Activated naive CD4-positive, alpha-beta T cell treated with anti-CD3 and anti-CD28 coated beads for 36 hours (primary cell): ENCODE measurements at regions not wholly inside any gene's neighbourhood (a gene's known extent, or its start where the extent isn't known, plus 50 kb on each side); places are given as distances from the start of the nearest gene placed in this dataset. TPM values are rescaled to one million over a fixed set of nuclear protein-coding genes. Genes with fewer than 3 reads are reported as not detected.
"Not testable (repeated sequence)": the region's sequence is repeated elsewhere in the genome, so short reads cannot be mapped to it uniquely, and the experiment has no call there.

Experiments
- CTCF ChIA-PET: fragments of 350-600 bp; sonication (Branson Sonifier 250); formaldehyde crosslinking; loops from one replicate; lab custom pipeline; 2021; ENCODE audit warnings: antibody characterized with exemption; lab: Charles Lee
- DNase-seq: peaks from one replicate; pipeline ENCODE4 v3.0.0-alpha.2; 2020
- H3K27ac Mint-ChIP-seq: one replicate; pipeline ENCODE4 v1.8.0; 2021; ENCODE audit warnings: mild to moderate bottlenecking, mixed read lengths
- H3K27me3 Mint-ChIP-seq: one replicate; pipeline ENCODE4 v1.8.0; 2021; ENCODE audit warnings: low read depth, mixed read lengths
- H3K36me3 Mint-ChIP-seq: one replicate; pipeline ENCODE4 v1.8.0; 2021; ENCODE audit warnings: low read depth, mixed read lengths
- H3K4me1 Mint-ChIP-seq: one replicate; pipeline ENCODE4 v1.8.0; 2021; ENCODE audit warnings: low read depth, mixed read lengths
- H3K4me3 Mint-ChIP-seq: one replicate; pipeline ENCODE4 v1.8.0; 2021; ENCODE audit warnings: mild to moderate bottlenecking, moderate library complexity, mixed read lengths
- H3K9me3 Mint-ChIP-seq: one replicate; pipeline ENCODE4 v1.8.0; 2021; ENCODE audit warnings: mixed read lengths
- intact Hi-C: fragments of 100-400 bp; cut with micrococcal nuclease; formaldehyde crosslinking; loops from one replicate; pipeline ENCODE4 v1.15.1; 2023
- microRNA-seq: library from miRNA; unstranded; fragments of <30 nt; microRNA quantifications from one replicate; pipeline ENCODE4 v1.2.0, GENCODE V29; 2022; ENCODE audit warnings: borderline microRNAs expressed, borderline replicate concordance

GRCh38 chr2:225748609-225749008, 349.1 kb downstream of the NYAP2 start:
- CTCF ChIA-PET = no interaction called here

DNA sequence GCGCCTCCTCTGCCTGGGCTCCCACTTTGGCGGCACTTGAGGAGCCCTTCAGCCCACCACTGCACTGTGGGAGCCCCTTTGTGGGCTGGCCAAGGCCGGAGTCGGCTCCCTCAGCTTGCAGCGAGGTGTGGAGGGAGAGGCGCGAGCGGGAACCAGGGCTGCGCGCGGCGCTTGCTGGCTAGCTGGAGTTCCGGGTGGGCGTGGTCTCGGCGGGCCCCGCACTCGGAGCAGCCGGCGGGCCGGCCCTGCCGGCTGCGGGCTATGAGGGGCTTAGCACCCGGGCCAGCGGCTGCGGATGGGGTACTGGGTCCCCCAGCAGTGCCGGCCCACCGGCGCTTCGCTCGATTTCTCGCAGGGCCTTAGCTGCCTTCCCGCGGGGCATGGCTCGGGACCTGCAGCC, 344.5 kb downstream of the NYAP2 start:
- CTCF ChIA-PET, H3K9me3 Mint-ChIP-seq, intact Hi-C loops, H3K4me1 Mint-ChIP-seq, H3K27me3 Mint-ChIP-seq, H3K36me3 Mint-ChIP-seq, H3K4me3 Mint-ChIP-seq, H3K27ac Mint-ChIP-seq, DNase-seq: not testable (repeated sequence)

More at GRCh38 chr2:225748609-225749008, 349.1 kb downstream of the NYAP2 start:
- intact Hi-C loops = no loop called here
- H3K36me3 Mint-ChIP-seq = no peaks in the 10 kb centered on the region
- peaks cover 3% of the 10 kb centered on the region for H3K27me3 Mint-ChIP-seq
- H3K27ac Mint-ChIP-seq = no peak overlapping the region
- H3K4me1 Mint-ChIP-seq = no peaks in the 10 kb centered on the region
- H3K9me3 Mint-ChIP-seq = peaks cover 2% of the 10 kb centered on the region
- no peak overlapping the region for H3K4me3 Mint-ChIP-seq
- no peak for DNase-seq

GRCh38 chr2:225742487-225742886, 343.0 kb downstream of the NYAP2 start:
- H3K27me3 Mint-ChIP-seq = peaks cover 3% of the 10 kb centered on the region
- no peak overlapping the region for H3K27ac Mint-ChIP-seq
- no peak for DNase-seq
- intact Hi-C loops = no loop called here
- no peak overlapping the region for H3K4me3 Mint-ChIP-seq
- CTCF ChIA-PET = interaction anchor here (0.6 kb wide), 1 partner anchor 444 kb away, joined by 3 read pairs; no protein-coding TSS in a partner anchor
- no peaks in the 10 kb centered on the region for H3K36me3 Mint-ChIP-seq
- H3K9me3 Mint-ChIP-seq = peaks cover 2% of the 10 kb centered on the region
- no peaks in the 10 kb centered on the region for H3K4me1 Mint-ChIP-seq

DNA sequence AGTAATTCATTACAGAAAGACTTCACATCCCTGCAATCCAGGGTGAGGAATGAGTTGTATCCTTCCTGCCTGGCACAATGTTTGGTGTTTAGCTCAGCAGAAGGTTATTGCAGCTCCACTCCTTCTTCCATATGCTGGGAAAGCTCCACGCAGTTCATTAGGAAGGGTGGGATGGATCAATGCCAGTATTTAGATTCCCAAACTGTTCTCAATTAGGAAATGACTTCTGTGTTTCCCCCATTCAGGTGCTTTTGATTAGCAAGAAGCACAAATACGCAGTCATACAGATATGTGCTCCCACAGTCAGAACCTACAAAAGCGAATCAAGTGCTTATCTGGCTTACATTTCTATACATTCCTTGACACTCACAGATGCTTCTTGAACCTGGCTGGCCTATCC, 340.6 kb downstream of the NYAP2 start:
- intact Hi-C loops = no loop called here
- Mint-ChIP-seq H3K4me1 (no peaks in the 10 kb centered on the region), H3K4me3 (no peak overlapping the region), H3K36me3 (no peaks in the 10 kb centered on the region), H3K9me3 (no peaks in the 10 kb centered on the region), H3K27ac (no peak overlapping the region), H3K27me3 (peaks cover 3% of the 10 kb centered on the region)
- DNase-seq = no peak
- CTCF ChIA-PET = no interaction called here

- Mint-ChIP-seq H3K4me3 (no peak overlapping the region), H3K4me1 (no peaks in the 10 kb centered on the region), H3K27me3 (peaks cover 7% of the 10 kb centered on the region), H3K9me3 (no peaks in the 10 kb centered on the region), H3K36me3 (no peaks in the 10 kb centered on the region), H3K27ac (no peak overlapping the region)
- DNase-seq = no peak
- CTCF ChIA-PET = no interaction called here
- intact Hi-C loops = no loop called here
Measured at GRCh38 chr2:225739328-225739727, 339.8 kb downstream of the NYAP2 start.

DNA sequence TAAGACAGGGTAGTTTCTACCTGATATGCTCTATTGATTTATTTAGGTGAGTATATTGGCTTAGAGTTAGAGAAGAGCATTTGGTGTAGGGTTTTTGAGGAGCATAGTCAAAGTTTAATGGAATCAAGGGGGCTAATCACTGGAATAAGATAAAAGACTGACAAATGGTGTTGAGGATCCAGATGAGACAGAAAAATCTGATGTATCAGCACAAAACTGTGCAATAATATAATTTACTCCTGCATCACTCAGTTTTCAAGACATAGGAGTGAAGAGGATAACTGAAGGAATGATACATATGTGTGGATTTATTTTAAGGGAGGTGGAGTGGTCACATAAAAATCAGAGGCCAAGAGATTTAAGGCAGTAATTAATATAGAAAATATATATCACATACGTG, 339.2 kb downstream of the NYAP2 start:
- no peak for DNase-seq
- Mint-ChIP-seq H3K27me3 (peaks cover 8% of the 10 kb centered on the region), H3K36me3 (no peaks in the 10 kb centered on the region), H3K27ac (no peak overlapping the region), H3K4me3 (no peak overlapping the region), H3K4me1 (no peaks in the 10 kb centered on the region), H3K9me3 (no peaks in the 10 kb centered on the region)
- CTCF ChIA-PET = no interaction called here
- intact Hi-C loops = no loop called here

GRCh38 chr2:225737556-225737955, 338.0 kb downstream of the NYAP2 start:
- intact Hi-C loops = no loop called here
- Mint-ChIP-seq H3K36me3 (no peaks in the 10 kb centered on the region), H3K4me1 (no peaks in the 10 kb centered on the region), H3K9me3 (no peaks in the 10 kb centered on the region), H3K27me3 (peaks cover 8% of the 10 kb centered on the region), H3K27ac (no peak overlapping the region), H3K4me3 (no peak overlapping the region)
- CTCF ChIA-PET = no interaction called here
- DNase-seq = no peak

DNA sequence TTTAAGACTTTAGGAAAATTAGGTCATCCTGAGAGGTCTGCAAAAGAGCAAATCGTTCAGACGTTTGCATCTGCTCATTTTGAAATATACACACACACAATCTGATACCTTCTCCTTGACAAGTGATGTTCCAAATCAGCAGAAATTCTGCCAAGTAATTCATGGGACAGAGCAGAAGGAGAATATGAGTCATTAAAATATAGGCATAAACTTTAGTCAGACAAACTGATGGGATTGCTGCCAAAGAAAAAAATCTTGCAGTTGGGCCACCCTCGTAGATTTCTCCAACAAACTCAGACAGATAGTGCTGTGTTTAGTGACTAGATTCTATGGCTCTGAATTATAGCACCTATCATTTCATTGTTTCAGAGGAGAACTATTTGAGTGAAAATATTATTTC, 336.3 kb downstream of the NYAP2 start:
- H3K27ac Mint-ChIP-seq = no peak overlapping the region
- no peaks in the 10 kb centered on the region for H3K4me1 Mint-ChIP-seq
- CTCF ChIA-PET = no interaction called here
- H3K36me3 Mint-ChIP-seq = no peaks in the 10 kb centered on the region
- no peak overlapping the region for H3K4me3 Mint-ChIP-seq
- no peak for DNase-seq
- peaks cover 15% of the 10 kb centered on the region for H3K27me3 Mint-ChIP-seq
- intact Hi-C loops = no loop called here
- no peaks in the 10 kb centered on the region for H3K9me3 Mint-ChIP-seq

DNA sequence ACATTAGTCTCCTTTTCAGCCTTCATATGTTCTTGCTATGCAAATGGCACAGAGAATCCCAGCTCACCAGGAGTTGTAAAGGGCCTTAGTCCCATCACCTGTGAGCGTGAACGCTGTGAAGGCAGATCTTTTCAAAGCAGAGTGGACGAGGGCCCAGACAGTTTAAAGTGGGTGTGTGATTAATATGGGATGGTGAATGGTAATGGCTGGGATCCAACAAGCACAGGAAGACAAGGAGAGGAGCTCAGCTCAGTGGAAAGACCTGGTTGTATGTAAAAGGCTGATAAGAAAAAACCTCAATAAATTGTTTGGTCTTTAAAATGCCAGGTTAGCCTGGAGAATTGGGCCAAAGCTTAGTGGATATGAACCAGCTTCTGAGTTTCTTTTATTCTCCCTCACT, 326.2 kb downstream of the NYAP2 start:
- Mint-ChIP-seq H3K27me3 (peaks cover 3% of the 10 kb centered on the region), H3K27ac (no peak overlapping the region), H3K4me1 (no peaks in the 10 kb centered on the region), H3K9me3 (no peaks in the 10 kb centered on the region), H3K36me3 (no peaks in the 10 kb centered on the region), H3K4me3 (no peak overlapping the region)
- CTCF ChIA-PET = no interaction called here
- intact Hi-C loops = no loop called here
- no peak for DNase-seq

Small RNA genes in the stretch of these regions (microRNA-seq; reads per million reads assigned to microRNA genes)
- gene MIR5702 = not detected
